Ovary (tissue), 3 donors: ENCODE measurements at regions not wholly inside any gene's neighbourhood (a gene's known extent, or its start where the extent isn't known, plus 50 kb on each side); places are given as distances from the start of the nearest gene placed in this dataset.

Source experiments
- EP300 ChIP-seq: sonication (generic); formaldehyde crosslinking; IDR thresholded peaks from one replicate; pipeline ENCODE4 v1.6.1; 2017; ENCODE audit warnings: antibody characterized with exemption
- TF ChIP-seq, protein P1 (sequence below), 3 donors: fragments of 450-650 bp in 2 of 3; fragments of 200-600 bp in 1 of 3; IDR thresholded peaks; one replicate each; pipeline versions ENCODE4 v1.5.1 to v1.8.0; 2016 to 2022; ENCODE audit warnings: antibody characterized with exemption in 3 of 3, mild to moderate bottlenecking in 1 of 3
- donor health status: DM: no; HTN: no; CAD: no.

- TF ChIP-seq, protein P1, sequence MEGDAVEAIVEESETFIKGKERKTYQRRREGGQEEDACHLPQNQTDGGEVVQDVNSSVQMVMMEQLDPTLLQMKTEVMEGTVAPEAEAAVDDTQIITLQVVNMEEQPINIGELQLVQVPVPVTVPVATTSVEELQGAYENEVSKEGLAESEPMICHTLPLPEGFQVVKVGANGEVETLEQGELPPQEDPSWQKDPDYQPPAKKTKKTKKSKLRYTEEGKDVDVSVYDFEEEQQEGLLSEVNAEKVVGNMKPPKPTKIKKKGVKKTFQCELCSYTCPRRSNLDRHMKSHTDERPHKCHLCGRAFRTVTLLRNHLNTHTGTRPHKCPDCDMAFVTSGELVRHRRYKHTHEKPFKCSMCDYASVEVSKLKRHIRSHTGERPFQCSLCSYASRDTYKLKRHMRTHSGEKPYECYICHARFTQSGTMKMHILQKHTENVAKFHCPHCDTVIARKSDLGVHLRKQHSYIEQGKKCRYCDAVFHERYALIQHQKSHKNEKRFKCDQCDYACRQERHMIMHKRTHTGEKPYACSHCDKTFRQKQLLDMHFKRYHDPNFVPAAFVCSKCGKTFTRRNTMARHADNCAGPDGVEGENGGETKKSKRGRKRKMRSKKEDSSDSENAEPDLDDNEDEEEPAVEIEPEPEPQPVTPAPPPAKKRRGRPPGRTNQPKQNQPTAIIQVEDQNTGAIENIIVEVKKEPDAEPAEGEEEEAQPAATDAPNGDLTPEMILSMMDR (IDR thresholded peaks at IDR 0.05) = no peak
- TF ChIP-seq EP300 = no peak
These were observed 144.7 kb upstream of the HS3ST3A1 start for GRCh38 chr17:13746404-13746803.
